ENCODE measurements at regions not wholly inside any gene's neighbourhood (a gene's known extent, or its start where the extent isn't known, plus 50 kb on each side); places are given as distances from the start of the nearest gene placed in this dataset.

DNA sequence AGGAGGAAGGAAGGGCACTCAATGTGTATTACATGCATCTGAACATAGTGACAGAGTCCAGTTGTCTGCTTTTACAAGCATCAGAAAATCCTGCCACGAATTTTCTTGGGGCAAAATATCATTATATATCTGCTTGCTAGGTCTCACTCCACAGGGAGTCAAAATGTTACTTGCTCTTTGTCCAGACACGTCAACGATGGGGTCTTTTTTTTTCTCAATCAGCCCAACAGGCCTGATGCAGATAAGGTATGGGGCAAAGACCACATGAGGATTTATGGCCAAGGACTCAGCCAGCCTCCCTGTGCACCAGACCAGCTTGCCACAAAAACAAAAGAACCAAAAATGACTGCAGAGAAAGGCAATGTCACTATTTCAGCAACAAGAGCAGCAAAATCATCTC is 323.4 kb upstream of the PKDCC start:
- TF ChIP-seq, protein P1, sequence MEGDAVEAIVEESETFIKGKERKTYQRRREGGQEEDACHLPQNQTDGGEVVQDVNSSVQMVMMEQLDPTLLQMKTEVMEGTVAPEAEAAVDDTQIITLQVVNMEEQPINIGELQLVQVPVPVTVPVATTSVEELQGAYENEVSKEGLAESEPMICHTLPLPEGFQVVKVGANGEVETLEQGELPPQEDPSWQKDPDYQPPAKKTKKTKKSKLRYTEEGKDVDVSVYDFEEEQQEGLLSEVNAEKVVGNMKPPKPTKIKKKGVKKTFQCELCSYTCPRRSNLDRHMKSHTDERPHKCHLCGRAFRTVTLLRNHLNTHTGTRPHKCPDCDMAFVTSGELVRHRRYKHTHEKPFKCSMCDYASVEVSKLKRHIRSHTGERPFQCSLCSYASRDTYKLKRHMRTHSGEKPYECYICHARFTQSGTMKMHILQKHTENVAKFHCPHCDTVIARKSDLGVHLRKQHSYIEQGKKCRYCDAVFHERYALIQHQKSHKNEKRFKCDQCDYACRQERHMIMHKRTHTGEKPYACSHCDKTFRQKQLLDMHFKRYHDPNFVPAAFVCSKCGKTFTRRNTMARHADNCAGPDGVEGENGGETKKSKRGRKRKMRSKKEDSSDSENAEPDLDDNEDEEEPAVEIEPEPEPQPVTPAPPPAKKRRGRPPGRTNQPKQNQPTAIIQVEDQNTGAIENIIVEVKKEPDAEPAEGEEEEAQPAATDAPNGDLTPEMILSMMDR (conservative IDR thresholded peaks at IDR 0.05) = no peak
- no peak for TF ChIP-seq EZH2 (IDR thresholded peaks at IDR 0.05; ENCODE audit: low read depth)

All from PC-9 (cell line).